ENCODE measurements at regions not wholly inside any gene's neighbourhood (a gene's known extent, or its start where the extent isn't known, plus 50 kb on each side); places are given as distances from the start of the nearest gene placed in this dataset.

- Histone ChIP-seq H3K9me3 (ENCODE audit: insufficient read depth, low read depth) (no peaks in the 10 kb centered on the region), H3K4me1 (replicated peaks; ENCODE audit: insufficient read depth) (peaks cover 16% of the 10 kb centered on the region), H3K9me2 (ENCODE audit: insufficient read depth) (no peaks in the 10 kb centered on the region), H3K27ac (no peak overlapping the region), H3F3A (ENCODE audit: insufficient read depth, low read depth) (peaks cover 4% of the 10 kb centered on the region; the same call in 1 of the 2 replicates), H4K20me1 (ENCODE audit: insufficient read depth) (no peaks in the 10 kb centered on the region), H3K36me3 (ENCODE audit: low read depth) (no peaks in the 10 kb centered on the region), H3K79me2 (ENCODE audit: low read depth) (no peaks in the 10 kb centered on the region), H3K27me3 (ENCODE audit: insufficient read depth, low read depth) (no peaks in the 10 kb centered on the region), H2AFZ (no peak overlapping the region), H3K4me2 (no peak overlapping the region; the same call in 1 of the 2 replicates), H3K4me3 (no peak overlapping the region)
- intact Hi-C loops (cut with micrococcal nuclease; ENCODE audit: unreplicated experiment) = no loop called here
- CTCF ChIA-PET = interaction anchor here (0.7 kb wide), 1 partner anchor 986 kb away, joined by 4 read pairs; no protein-coding TSS in a partner anchor
- no peak for TF ChIP-seq EZH2 (IDR thresholded peaks at IDR 0.05; ENCODE audit: low read depth)
- TF ChIP-seq, protein P1, sequence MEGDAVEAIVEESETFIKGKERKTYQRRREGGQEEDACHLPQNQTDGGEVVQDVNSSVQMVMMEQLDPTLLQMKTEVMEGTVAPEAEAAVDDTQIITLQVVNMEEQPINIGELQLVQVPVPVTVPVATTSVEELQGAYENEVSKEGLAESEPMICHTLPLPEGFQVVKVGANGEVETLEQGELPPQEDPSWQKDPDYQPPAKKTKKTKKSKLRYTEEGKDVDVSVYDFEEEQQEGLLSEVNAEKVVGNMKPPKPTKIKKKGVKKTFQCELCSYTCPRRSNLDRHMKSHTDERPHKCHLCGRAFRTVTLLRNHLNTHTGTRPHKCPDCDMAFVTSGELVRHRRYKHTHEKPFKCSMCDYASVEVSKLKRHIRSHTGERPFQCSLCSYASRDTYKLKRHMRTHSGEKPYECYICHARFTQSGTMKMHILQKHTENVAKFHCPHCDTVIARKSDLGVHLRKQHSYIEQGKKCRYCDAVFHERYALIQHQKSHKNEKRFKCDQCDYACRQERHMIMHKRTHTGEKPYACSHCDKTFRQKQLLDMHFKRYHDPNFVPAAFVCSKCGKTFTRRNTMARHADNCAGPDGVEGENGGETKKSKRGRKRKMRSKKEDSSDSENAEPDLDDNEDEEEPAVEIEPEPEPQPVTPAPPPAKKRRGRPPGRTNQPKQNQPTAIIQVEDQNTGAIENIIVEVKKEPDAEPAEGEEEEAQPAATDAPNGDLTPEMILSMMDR (conservative IDR thresholded peaks at IDR 0.05) = no peak
- no TSS peak for BruUV-seq (replicated peaks)
- POLR2A ChIA-PET (ENCODE audit: unreplicated experiment) = no interaction called here
- DNase-seq = peak in 1 of 2 experiments; percentile 59
Observed at GRCh38 chr2:47232738-47233415, 56.6 kb upstream of the CALM2 start.

DNA sequence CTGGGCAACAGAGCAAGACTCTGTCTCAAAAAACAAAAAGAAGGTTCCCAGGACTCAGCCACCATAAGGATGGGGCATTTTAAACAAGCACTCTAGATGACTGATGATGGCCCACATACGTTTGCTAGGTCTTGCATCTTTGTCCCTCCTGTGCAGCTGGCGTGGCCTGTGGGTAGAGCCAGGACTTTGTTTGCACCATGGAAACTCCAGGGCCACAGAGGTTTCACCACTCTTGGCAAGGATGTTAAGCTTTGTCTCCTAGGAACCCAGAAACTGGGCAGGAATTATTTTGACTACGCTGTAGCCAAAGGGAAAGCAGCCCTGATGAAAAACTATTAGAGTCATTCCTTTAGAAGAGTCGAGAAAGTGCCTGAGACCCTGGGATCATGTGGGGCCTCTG, 54.1 kb upstream of the CALM2 start:
- H3K9me3 ChIP-seq (ENCODE audit: insufficient read depth, low read depth) = no peaks in the 10 kb centered on the region
- TF ChIP-seq, protein P1 (conservative IDR thresholded peaks at IDR 0.05) = no peak
- TF ChIP-seq EZH2 (IDR thresholded peaks at IDR 0.05; ENCODE audit: low read depth) = no peak
- CTCF ChIA-PET = no interaction called here
- H4K20me1 ChIP-seq (ENCODE audit: insufficient read depth) = no peaks in the 10 kb centered on the region
- no peaks in the 10 kb centered on the region for H3K79me2 ChIP-seq (ENCODE audit: low read depth)
- no peak overlapping the region for H2AFZ ChIP-seq
- no peak overlapping the region for H3K4me3 ChIP-seq
- no peaks in the 10 kb centered on the region for H3K9me2 ChIP-seq (ENCODE audit: insufficient read depth)
- no peaks in the 10 kb centered on the region for H3K27me3 ChIP-seq (ENCODE audit: insufficient read depth, low read depth)
- H3F3A ChIP-seq (ENCODE audit: insufficient read depth, low read depth) = peaks cover 10% of the 10 kb centered on the region; the same call in 1 of the 2 replicates
- H3K36me3 ChIP-seq (ENCODE audit: low read depth) = no peaks in the 10 kb centered on the region
- intact Hi-C loops (cut with micrococcal nuclease; ENCODE audit: unreplicated experiment) = no loop called here
- DNase-seq = peak in 1 of 2 experiments; percentile 41
- POLR2A ChIA-PET (ENCODE audit: unreplicated experiment) = interaction anchor here (0.7 kb wide), 1 partner anchor 223 kb away, joined by 6 read pairs; no protein-coding TSS in a partner anchor
- H3K4me2 ChIP-seq = no peak overlapping the region
- no peak overlapping the region for H3K27ac ChIP-seq
- BruUV-seq (replicated peaks) = no TSS peak
- H3K4me1 ChIP-seq (replicated peaks; ENCODE audit: insufficient read depth) = peaks cover 25% of the 10 kb centered on the region

DNA sequence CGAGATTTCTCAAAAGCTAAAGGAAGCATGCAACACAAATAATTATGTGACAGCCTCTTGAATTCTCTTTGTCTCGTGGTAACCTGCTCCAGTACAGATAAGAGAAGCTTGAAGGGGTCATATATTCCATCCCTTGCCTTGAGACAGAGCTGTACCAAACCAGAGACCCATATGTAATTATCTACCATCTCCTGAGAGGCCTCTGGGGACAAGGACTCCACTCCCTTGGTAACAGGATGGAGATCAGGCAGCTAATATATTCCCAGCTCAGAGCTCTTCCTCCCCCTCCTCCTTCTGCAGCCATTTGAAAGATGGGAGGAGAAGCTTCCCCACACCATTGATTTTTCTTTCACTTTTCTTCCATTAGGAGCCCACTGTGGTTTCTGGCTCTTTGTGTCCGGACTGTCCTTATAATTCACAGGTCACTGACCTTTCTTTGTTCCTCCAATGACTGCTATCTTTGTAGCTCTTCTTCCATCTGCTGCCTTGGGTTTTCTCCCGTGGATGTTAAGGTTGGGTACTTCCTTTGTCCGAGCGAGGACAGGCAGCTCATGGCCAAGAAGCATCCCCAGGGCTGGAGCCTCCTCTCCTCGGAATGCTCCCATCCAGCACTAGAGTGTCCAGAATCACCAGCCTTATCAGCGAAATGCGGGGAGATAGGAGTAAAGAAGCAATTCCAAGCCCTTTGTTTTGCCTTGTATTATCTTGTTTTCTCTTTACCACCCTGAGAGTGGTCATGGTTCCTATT, 51.4 kb upstream of the CALM2 start:
- peaks cover 10% of the 10 kb centered on the region; the same call in 1 of the 2 replicates for H3F3A ChIP-seq (ENCODE audit: insufficient read depth, low read depth)
- no peak overlapping the region for H3K27ac ChIP-seq
- TF ChIP-seq, protein P1 (conservative IDR thresholded peaks at IDR 0.05) = no peak
- TF ChIP-seq EZH2 (IDR thresholded peaks at IDR 0.05; ENCODE audit: low read depth) = no peak
- no peaks in the 10 kb centered on the region for H3K79me2 ChIP-seq (ENCODE audit: low read depth)
- H3K4me1 ChIP-seq (replicated peaks; ENCODE audit: insufficient read depth) = peaks cover 37% of the 10 kb centered on the region
- H3K27me3 ChIP-seq (ENCODE audit: insufficient read depth, low read depth) = no peaks in the 10 kb centered on the region
- BruUV-seq (replicated peaks) = no TSS peak
- CTCF ChIA-PET = no interaction called here
- DNase-seq = no peak
- H2AFZ ChIP-seq = no peak overlapping the region
- no peaks in the 10 kb centered on the region for H4K20me1 ChIP-seq (ENCODE audit: insufficient read depth)
- H3K4me2 ChIP-seq = no peak overlapping the region
- POLR2A ChIA-PET (ENCODE audit: unreplicated experiment) = interaction anchor here (0.5 to 0.6 kb wide), 2 partner anchors 41 to 207 kb away, joined by 4 to 21 read pairs; no protein-coding TSS in a partner anchor
- H3K36me3 ChIP-seq (ENCODE audit: low read depth) = no peaks in the 10 kb centered on the region
- intact Hi-C loops (cut with micrococcal nuclease; ENCODE audit: unreplicated experiment) = no loop called here
- H3K4me3 ChIP-seq = no peak overlapping the region
- H3K9me2 ChIP-seq (ENCODE audit: insufficient read depth) = no peaks in the 10 kb centered on the region
- H3K9me3 ChIP-seq (ENCODE audit: insufficient read depth, low read depth) = no peaks in the 10 kb centered on the region

Measured in PC-9 (cell line).